ENCODE measurements at regions not wholly inside any gene's neighbourhood (a gene's known extent, or its start where the extent isn't known, plus 50 kb on each side); places are given as distances from the start of the nearest gene placed in this dataset.

DNA sequence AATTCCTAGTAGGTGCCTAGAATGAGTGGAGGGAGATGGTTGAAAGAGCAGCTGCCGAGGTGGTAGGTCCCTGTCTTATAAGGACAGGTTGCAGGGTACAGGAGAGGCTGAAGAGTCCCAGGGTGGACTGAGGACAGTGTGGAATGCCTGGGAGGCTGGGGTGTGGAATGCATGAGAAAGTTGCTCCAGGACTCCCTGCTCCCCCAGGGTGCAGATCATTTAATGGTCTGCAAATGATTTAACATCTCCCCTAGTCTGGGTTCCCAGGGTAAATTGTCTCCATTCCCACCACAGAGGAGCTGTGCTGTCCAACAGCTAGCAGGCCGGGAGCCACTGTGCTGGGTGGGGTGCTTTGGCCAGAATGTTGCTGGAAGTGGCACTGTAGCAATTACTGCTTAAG, 76.0 kb downstream of the CD83 start:
- TF ChIP-seq SMC3 (IDR thresholded peaks at IDR 0.05; ENCODE audit: low read depth, low read length) (no peak), RFX5 (IDR thresholded peaks at IDR 0.05; ENCODE audit: low read length) (no peak), PBX3 (IDR thresholded peaks at IDR 0.05) (no peak), YY1 (IDR thresholded peaks at IDR 0.05; ENCODE audit: low read depth) (no peak), FOSL2 (IDR thresholded peaks at IDR 0.05; ENCODE audit: borderline replicate concordance, low read depth) (no peak), TCF12 (IDR thresholded peaks at IDR 0.05) (no peak), RAD21 (IDR thresholded peaks at IDR 0.05; ENCODE audit: low read length) (no peak), EP300 (IDR thresholded peaks at IDR 0.05; ENCODE audit: borderline replicate concordance in 1 of 2, low read depth in 1 of 2, low read length in 1 of 2) (no peak), IRF3 (IDR thresholded peaks at IDR 0.05; ENCODE audit: low read depth, low read length) (no peak), NRF1 (IDR thresholded peaks at IDR 0.05; ENCODE audit: low read depth, low read length) (no peak), POLR2AphosphoS5 (IDR thresholded peaks at IDR 0.05; ENCODE audit: low read depth, low read length) (no peak), MEF2A (IDR thresholded peaks at IDR 0.05; ENCODE audit: borderline replicate concordance, low read depth) (no peak), USF1 (IDR thresholded peaks at IDR 0.05; ENCODE audit: borderline replicate concordance, low read depth) (no peak), EZH2phosphoT487 (IDR thresholded peaks at IDR 0.05; ENCODE audit: borderline replicate concordance, low read depth) (no peak), GATA2 (CRISPR knock-in tag; IDR thresholded peaks at IDR 0.05) (no peak), RCOR1 (IDR thresholded peaks at IDR 0.05; ENCODE audit: low read length) (no peak), SIN3A (IDR thresholded peaks at IDR 0.05; ENCODE audit: borderline replicate concordance, low read depth, low read length) (no peak), ELF1 (IDR thresholded peaks at IDR 0.05) (no peak)
- TF ChIP-seq, protein P1, sequence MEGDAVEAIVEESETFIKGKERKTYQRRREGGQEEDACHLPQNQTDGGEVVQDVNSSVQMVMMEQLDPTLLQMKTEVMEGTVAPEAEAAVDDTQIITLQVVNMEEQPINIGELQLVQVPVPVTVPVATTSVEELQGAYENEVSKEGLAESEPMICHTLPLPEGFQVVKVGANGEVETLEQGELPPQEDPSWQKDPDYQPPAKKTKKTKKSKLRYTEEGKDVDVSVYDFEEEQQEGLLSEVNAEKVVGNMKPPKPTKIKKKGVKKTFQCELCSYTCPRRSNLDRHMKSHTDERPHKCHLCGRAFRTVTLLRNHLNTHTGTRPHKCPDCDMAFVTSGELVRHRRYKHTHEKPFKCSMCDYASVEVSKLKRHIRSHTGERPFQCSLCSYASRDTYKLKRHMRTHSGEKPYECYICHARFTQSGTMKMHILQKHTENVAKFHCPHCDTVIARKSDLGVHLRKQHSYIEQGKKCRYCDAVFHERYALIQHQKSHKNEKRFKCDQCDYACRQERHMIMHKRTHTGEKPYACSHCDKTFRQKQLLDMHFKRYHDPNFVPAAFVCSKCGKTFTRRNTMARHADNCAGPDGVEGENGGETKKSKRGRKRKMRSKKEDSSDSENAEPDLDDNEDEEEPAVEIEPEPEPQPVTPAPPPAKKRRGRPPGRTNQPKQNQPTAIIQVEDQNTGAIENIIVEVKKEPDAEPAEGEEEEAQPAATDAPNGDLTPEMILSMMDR (IDR thresholded peaks at IDR 0.05), result no peak
- TF ChIP-seq, protein P2, sequence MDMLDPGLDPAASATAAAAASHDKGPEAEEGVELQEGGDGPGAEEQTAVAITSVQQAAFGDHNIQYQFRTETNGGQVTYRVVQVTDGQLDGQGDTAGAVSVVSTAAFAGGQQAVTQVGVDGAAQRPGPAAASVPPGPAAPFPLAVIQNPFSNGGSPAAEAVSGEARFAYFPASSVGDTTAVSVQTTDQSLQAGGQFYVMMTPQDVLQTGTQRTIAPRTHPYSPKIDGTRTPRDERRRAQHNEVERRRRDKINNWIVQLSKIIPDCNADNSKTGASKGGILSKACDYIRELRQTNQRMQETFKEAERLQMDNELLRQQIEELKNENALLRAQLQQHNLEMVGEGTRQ (IDR thresholded peaks at IDR 0.05; ENCODE audit: borderline replicate concordance, low read depth, low read length), result no peak
- no peak overlapping the region for H3K27ac ChIP-seq (ENCODE audit: low read depth in 2 of 2, low read length in 1 of 2)
- no peaks in the 10 kb centered on the region for H3K9me2 ChIP-seq
- no peaks in the 10 kb centered on the region for H3K9me3 ChIP-seq
- no peaks in the 10 kb centered on the region for H4K20me1 ChIP-seq (ENCODE audit: insufficient read depth)
- H3K9ac ChIP-seq, result no peak overlapping the region
- H3K79me2 ChIP-seq (ENCODE audit: insufficient read depth), result no peaks in the 10 kb centered on the region
- CTCF ChIA-PET, result interaction anchor here (0.9 kb wide), 1 partner anchor 1196 kb away, joined by 3 read pairs; no protein-coding TSS in a partner anchor
- POLR2A ChIA-PET, result no interaction called here
- no peaks in the 10 kb centered on the region for H3K27me3 ChIP-seq (ENCODE audit: insufficient read depth)
- WGBS (ENCODE audit: low lambda C conversion rate), result 20% methylated on average over 1 of the region's 2 CpGs
- no peak overlapping the region for H3K4me2 ChIP-seq
- DNase-seq, result no peak
- no peak overlapping the region for H3K4me3 ChIP-seq (ENCODE audit: low read depth in 2 of 2, low read length in 1 of 2)
- H3K36me3 ChIP-seq (replicated peaks in 1 of 2; ENCODE audit: control insufficient read depth in 1 of 2, insufficient read depth in 2 of 2, low read length in 1 of 2), result no peaks in the 10 kb centered on the region
- no peak overlapping the region for H2AFZ ChIP-seq (ENCODE audit: low read depth)
- H3F3A ChIP-seq (replicated peaks; ENCODE audit: insufficient read depth), result no peaks in the 10 kb centered on the region
- no peaks in the 10 kb centered on the region for H3K4me1 ChIP-seq (ENCODE audit: control insufficient read depth in 1 of 2, insufficient read depth in 2 of 2, low read depth in 1 of 2, low read length in 1 of 2)

Measured in SK-N-SH (cell line).